GM20000 (cell line): ENCODE measurements at regions not wholly inside any gene's neighbourhood (a gene's known extent, or its start where the extent isn't known, plus 50 kb on each side); places are given as distances from the start of the nearest gene placed in this dataset.

ENCODE experiments used
- DNase-seq: peaks from one replicate; pipeline ENCODE4 v3.0.0; 2012; ENCODE audit warnings: low spot score
- CTCF ChIP-seq: IDR thresholded peaks from 2 replicates; pipeline ENCODE4 v1.5.1; 2012; ENCODE audit warnings: mild to moderate bottlenecking, control low read depth; ENCODE audit errors: extremely low read depth, missing control alignments

GRCh38 chr3:30980993-30981392 lies 86.5 kb upstream of the GADL1 start:
- DNase-seq: no peak
- no peak for TF ChIP-seq CTCF

- DNase-seq: no peak
- no peak for TF ChIP-seq CTCF
These were observed 88.1 kb upstream of the GADL1 start for GRCh38 chr3:30982416-30983075.

DNA sequence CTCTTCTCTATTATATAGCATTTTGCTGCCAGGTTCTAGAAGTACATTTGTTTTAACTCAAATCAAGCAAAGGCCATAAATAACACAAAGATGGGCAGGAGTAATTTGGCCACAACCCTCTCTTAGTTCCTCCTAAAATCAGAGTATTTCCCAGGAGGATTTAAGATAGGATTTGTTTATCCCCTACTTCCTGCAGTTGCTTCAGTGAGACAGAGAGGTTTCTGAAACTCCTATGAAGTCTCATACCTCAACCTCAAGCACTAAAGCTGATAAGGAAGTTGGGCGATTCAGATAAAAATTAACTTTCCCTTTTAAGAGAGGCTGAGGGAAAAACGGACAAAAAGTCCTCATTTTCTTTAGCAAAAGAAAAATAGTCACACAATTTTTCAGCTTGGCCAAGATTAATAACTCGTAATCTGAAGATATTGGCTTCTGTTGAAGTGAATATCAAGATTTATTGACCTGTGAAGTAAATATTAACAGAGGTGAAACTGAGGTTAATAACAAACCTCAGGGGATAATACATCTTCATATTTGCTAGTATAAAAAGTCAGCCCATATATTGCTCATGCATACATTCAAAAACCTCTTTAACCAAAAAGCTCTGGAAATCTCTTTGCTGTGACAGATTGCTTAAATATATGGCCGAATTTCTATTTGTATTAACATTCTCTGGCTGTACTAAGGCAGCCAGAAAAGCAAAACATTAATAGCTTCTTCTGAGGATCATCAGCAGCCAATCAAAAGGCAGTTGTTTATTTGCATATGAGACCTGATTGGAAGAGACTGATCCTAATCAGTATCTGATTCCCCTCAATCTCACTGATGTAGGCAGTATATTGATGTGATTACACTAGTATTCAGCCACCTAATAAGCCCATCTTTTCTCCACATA lies 90.6 kb upstream of the GADL1 start:
- no peak for TF ChIP-seq CTCF
- DNase-seq: no peak

GRCh38 chr3:30986551-30986950 lies 92.1 kb upstream of the GADL1 start:
- DNase-seq: no peak
- TF ChIP-seq CTCF: no peak

- DNase-seq: no peak
- no peak for TF ChIP-seq CTCF
These were observed 94.3 kb upstream of the GADL1 start for GRCh38 chr3:30988769-30989168.

- TF ChIP-seq CTCF: no peak
- DNase-seq: no peak
These were observed 95.0 kb upstream of the GADL1 start for GRCh38 chr3:30989276-30990030.

- no peak for TF ChIP-seq CTCF
- DNase-seq: no peak
These were observed 102.0 kb upstream of the GADL1 start for GRCh38 chr3:30996467-30996866.
